ENCODE measurements at regions not wholly inside any gene's neighbourhood (a gene's known extent, or its start where the extent isn't known, plus 50 kb on each side); places are given as distances from the start of the nearest gene placed in this dataset.

DNA sequence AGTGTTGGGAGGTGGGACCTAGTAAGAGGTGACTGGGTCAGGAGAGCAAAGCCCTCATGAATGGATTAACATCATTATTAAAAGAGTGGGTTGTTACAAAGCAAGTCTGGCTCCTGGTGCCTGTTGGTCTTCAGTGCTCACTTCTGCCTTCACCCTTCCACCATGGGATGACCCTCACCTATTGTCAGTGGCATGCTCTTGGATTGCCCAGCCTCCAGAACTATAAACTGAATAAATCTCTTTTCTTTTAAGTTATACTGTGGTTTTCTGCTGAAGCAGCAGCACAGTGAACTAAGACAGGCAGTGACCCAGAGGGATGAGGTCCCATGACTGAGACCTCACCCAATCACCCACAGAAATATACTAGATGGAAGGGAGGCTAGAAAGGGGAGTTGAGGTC, 57.5 kb upstream of the ATL2 start (continued):
- TF ChIP-seq, protein P1, sequence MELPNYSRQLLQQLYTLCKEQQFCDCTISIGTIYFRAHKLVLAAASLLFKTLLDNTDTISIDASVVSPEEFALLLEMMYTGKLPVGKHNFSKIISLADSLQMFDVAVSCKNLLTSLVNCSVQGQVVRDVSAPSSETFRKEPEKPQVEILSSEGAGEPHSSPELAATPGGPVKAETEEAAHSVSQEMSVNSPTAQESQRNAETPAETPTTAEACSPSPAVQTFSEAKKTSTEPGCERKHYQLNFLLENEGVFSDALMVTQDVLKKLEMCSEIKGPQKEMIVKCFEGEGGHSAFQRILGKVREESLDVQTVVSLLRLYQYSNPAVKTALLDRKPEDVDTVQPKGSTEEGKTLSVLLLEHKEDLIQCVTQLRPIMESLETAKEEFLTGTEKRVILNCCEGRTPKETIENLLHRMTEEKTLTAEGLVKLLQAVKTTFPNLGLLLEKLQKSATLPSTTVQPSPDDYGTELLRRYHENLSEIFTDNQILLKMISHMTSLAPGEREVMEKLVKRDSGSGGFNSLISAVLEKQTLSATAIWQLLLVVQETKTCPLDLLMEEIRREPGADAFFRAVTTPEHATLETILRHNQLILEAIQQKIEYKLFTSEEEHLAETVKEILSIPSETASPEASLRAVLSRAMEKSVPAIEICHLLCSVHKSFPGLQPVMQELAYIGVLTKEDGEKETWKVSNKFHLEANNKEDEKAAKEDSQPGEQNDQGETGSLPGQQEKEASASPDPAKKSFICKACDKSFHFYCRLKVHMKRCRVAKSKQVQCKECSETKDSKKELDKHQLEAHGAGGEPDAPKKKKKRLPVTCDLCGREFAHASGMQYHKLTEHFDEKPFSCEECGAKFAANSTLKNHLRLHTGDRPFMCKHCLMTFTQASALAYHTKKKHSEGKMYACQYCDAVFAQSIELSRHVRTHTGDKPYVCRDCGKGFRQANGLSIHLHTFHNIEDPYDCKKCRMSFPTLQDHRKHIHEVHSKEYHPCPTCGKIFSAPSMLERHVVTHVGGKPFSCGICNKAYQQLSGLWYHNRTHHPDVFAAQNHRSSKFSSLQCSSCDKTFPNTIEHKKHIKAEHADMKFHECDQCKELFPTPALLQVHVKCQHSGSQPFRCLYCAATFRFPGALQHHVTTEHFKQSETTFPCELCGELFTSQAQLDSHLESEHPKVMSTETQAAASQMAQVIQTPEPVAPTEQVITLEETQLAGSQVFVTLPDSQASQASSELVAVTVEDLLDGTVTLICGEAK (IDR thresholded peaks at IDR 0.05), result no peak
- TF ChIP-seq, protein P1 (CRISPR knock-in tag; IDR thresholded peaks at IDR 0.05), result no peak
- TF ChIP-seq ZFP1 (CRISPR knock-in tag; IDR thresholded peaks at IDR 0.05) (no peak), ZNF564 (CRISPR knock-in tag; IDR thresholded peaks at IDR 0.05) (peak; percentile 98), ZNF780A (CRISPR knock-in tag; IDR thresholded peaks at IDR 0.05) (no peak)
- TF ChIP-seq, protein P2, sequence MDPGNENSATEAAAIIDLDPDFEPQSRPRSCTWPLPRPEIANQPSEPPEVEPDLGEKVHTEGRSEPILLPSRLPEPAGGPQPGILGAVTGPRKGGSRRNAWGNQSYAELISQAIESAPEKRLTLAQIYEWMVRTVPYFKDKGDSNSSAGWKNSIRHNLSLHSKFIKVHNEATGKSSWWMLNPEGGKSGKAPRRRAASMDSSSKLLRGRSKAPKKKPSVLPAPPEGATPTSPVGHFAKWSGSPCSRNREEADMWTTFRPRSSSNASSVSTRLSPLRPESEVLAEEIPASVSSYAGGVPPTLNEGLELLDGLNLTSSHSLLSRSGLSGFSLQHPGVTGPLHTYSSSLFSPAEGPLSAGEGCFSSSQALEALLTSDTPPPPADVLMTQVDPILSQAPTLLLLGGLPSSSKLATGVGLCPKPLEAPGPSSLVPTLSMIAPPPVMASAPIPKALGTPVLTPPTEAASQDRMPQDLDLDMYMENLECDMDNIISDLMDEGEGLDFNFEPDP (CRISPR knock-in tag; conservative IDR thresholded peaks at IDR 0.05), result 0 out of 2 replicates have a peak, but pooled peaks have one; percentile 89
